GM06990 (cell line): ENCODE measurements at regions not wholly inside any gene's neighbourhood (a gene's known extent, or its start where the extent isn't known, plus 50 kb on each side); places are given as distances from the start of the nearest gene placed in this dataset.

Source experiments
- DNase-seq: peaks from one replicate; pipeline ENCODE4 v3.0.0-alpha.2; 2011; ENCODE audit not compliant: insufficient read length; ENCODE audit errors: extremely low read depth
- H3K27me3 ChIP-seq: replicated peaks from 2 replicates; pipeline ENCODE4 v1.6.0; 2011; ENCODE audit warnings: low read length; ENCODE audit not compliant: control insufficient read depth, insufficient read depth
- H3K36me3 ChIP-seq: 2 replicates; pipeline ENCODE4 v1.5.1; 2011; ENCODE audit warnings: low read length; ENCODE audit not compliant: control insufficient read depth, insufficient read depth
- H3K4me3 ChIP-seq: replicated peaks from 2 replicates; pipeline ENCODE4 v1.5.1; 2011; ENCODE audit warnings: low read depth, mild to moderate bottlenecking, control low read depth, low read length
- TF ChIP-seq, protein P1 (sequence below): IDR thresholded peaks from 2 replicates; pipeline ENCODE4 v1.5.1; 2011; ENCODE audit warnings: low read length, control low read depth, mild to moderate bottlenecking, inconsistent platforms; ENCODE audit not compliant: insufficient read depth, poor library complexity, severe bottlenecking

DNA sequence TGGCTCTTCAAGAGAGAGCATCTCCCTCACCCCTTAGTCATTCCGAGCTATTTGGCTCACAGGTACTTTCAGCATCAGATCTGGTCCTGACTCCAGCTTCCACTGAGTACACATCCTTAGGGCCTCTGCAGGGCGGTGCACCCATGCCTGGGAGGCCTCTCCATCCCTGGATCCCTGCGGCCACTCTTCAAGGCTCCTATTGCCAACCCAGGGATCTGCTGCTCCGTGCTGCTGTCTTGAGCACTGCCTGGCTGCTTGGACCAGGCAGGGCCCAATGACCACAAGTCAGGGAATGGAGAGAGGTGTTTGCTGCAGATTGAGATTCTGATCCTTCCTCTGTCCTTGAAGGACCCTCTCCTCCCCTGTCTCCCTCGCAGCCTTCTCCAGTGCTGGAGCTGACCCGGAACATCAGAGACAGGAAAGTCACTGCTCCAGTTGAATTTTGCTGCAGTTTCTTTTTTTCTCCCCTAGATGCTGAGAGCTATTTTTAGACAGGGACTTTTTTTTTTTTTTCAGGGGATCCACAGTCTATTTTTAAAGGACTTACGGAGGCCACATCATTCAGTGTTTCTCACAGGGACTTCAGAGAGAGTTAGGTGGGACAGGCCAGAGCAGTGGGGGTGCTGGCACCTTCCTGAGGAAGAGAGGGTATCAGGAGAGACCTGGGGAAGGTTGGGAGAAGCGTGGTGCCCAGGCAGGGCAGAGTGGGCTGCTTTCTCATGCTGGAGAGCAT lies 50.1 kb upstream of the KCNA1 start:
- Histone ChIP-seq H3K36me3 (no peaks in the 10 kb centered on the region), H3K27me3 (no peaks in the 10 kb centered on the region; the same call in 1 of the 2 replicates), H3K4me3 (no peak overlapping the region)
- DNase-seq = peak; percentile 41
- TF ChIP-seq, protein P1, sequence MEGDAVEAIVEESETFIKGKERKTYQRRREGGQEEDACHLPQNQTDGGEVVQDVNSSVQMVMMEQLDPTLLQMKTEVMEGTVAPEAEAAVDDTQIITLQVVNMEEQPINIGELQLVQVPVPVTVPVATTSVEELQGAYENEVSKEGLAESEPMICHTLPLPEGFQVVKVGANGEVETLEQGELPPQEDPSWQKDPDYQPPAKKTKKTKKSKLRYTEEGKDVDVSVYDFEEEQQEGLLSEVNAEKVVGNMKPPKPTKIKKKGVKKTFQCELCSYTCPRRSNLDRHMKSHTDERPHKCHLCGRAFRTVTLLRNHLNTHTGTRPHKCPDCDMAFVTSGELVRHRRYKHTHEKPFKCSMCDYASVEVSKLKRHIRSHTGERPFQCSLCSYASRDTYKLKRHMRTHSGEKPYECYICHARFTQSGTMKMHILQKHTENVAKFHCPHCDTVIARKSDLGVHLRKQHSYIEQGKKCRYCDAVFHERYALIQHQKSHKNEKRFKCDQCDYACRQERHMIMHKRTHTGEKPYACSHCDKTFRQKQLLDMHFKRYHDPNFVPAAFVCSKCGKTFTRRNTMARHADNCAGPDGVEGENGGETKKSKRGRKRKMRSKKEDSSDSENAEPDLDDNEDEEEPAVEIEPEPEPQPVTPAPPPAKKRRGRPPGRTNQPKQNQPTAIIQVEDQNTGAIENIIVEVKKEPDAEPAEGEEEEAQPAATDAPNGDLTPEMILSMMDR = no peak
